NCI-H460 (cell line): ENCODE measurements at regions not wholly inside any gene's neighbourhood (a gene's known extent, or its start where the extent isn't known, plus 50 kb on each side); places are given as distances from the start of the nearest gene placed in this dataset.
"Not testable (repeated sequence)": the region's sequence is repeated elsewhere in the genome, so short reads cannot be mapped to it uniquely, and the experiment has no call there.

Source experiments
- DNase-seq: peaks from one replicate; pipeline ENCODE4 v3.0.0-alpha.2; 2016; ENCODE audit warnings: low read depth; ENCODE audit errors: extremely low read depth
- small RNA-seq, 2 experiments: library from RNA; depleted of rRNA; stranded (forward); fragments of <200 nt; gene quantifications; one replicate each; pipeline ENCODE3, GENCODE V24; 2014

GRCh38 chr16:31718998-31719397, 154.6 kb upstream of the ZNF267 start:
- DNase-seq, result no peak

- DNase-seq, result no peak
Observed at GRCh38 chr16:31727553-31727952, 146.1 kb upstream of the ZNF267 start.

GRCh38 chr16:31734265-31734664, 139.3 kb upstream of the ZNF267 start:
- no peak for DNase-seq

GRCh38 chr16:31745098-31745497, 128.5 kb upstream of the ZNF267 start:
- not testable (repeated sequence) for DNase-seq

GRCh38 chr16:31745900-31746299, 127.7 kb upstream of the ZNF267 start:
- no peak for DNase-seq

- DNase-seq, result no peak
Observed at GRCh38 chr16:31754998-31755615, 118.5 kb upstream of the ZNF267 start.

GRCh38 chr16:31764103-31764502, 109.5 kb upstream of the ZNF267 start:
- no peak for DNase-seq

- no peak for DNase-seq
Observed at GRCh38 chr16:31767267-31767666, 106.3 kb upstream of the ZNF267 start.

- no peak for DNase-seq
Observed at GRCh38 chr16:31780342-31780741, 93.3 kb upstream of the ZNF267 start.

- DNase-seq, result no peak
Observed at GRCh38 chr16:31785126-31785525, 88.5 kb upstream of the ZNF267 start.

- no peak for DNase-seq
Observed at GRCh38 chr16:31807086-31807485, 66.5 kb upstream of the ZNF267 start.

GRCh38 chr16:31810863-31811262, 62.7 kb upstream of the ZNF267 start:
- DNase-seq, result no peak

- not testable (repeated sequence) for DNase-seq
Observed at GRCh38 chr16:31816141-31816540, 57.5 kb upstream of the ZNF267 start.

GRCh38 chr16:31819386-31819785, 54.2 kb upstream of the ZNF267 start:
- no peak for DNase-seq

GRCh38 chr16:31819948-31820347, 53.7 kb upstream of the ZNF267 start:
- no peak for DNase-seq

Small RNA genes in the stretch of these regions (small RNA-seq; reads per million reads assigned to genes)
- gene AC074050.1, result 0 reads per million in 2 experiments
